ENCODE measurements at regions not wholly inside any gene's neighbourhood (a gene's known extent, or its start where the extent isn't known, plus 50 kb on each side); places are given as distances from the start of the nearest gene placed in this dataset.

DNA sequence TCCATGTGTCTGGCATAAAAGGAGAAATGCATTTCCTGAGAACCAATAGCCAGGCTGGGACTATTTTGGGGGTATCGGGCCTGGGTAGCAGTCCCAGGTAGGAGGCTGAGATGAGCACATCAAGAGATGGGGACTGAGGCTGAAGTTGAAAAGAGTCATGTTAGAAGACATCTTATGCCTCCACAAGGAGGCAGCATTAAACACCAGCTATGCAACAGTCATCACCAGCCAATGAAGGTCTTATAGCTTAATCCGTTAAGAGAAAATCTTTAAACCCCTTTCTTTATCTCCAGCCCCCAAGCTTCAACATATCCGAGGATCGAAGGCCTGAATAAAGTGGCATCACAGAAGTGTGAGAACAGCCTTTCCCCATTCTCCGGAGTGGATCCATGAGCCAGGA lies 640.7 kb upstream of the PTBP2 start:
- Histone ChIP-seq H3K4me1 (ENCODE audit: insufficient read depth) (no peaks in the 10 kb centered on the region), H3K27ac (no peak overlapping the region), H3K4me3 (no peak overlapping the region), H3K9me3 (no peaks in the 10 kb centered on the region), H3K27me3 (no peaks in the 10 kb centered on the region), H3K36me3 (no peaks in the 10 kb centered on the region)
- TF ChIP-seq POLR2A (IDR thresholded peaks at IDR 0.05) (no peak), EP300 (IDR thresholded peaks at IDR 0.05) (no peak)
- TF ChIP-seq, protein P1, sequence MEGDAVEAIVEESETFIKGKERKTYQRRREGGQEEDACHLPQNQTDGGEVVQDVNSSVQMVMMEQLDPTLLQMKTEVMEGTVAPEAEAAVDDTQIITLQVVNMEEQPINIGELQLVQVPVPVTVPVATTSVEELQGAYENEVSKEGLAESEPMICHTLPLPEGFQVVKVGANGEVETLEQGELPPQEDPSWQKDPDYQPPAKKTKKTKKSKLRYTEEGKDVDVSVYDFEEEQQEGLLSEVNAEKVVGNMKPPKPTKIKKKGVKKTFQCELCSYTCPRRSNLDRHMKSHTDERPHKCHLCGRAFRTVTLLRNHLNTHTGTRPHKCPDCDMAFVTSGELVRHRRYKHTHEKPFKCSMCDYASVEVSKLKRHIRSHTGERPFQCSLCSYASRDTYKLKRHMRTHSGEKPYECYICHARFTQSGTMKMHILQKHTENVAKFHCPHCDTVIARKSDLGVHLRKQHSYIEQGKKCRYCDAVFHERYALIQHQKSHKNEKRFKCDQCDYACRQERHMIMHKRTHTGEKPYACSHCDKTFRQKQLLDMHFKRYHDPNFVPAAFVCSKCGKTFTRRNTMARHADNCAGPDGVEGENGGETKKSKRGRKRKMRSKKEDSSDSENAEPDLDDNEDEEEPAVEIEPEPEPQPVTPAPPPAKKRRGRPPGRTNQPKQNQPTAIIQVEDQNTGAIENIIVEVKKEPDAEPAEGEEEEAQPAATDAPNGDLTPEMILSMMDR (IDR thresholded peaks at IDR 0.05) = no peak
- no peak for DNase-seq
- intact Hi-C loops (cut with DNase I) = no loop called here
- WGBS, 3 donors = 92 to 95% (median 92%) methylated on average over 5 of the region's 5 CpGs

DNA sequence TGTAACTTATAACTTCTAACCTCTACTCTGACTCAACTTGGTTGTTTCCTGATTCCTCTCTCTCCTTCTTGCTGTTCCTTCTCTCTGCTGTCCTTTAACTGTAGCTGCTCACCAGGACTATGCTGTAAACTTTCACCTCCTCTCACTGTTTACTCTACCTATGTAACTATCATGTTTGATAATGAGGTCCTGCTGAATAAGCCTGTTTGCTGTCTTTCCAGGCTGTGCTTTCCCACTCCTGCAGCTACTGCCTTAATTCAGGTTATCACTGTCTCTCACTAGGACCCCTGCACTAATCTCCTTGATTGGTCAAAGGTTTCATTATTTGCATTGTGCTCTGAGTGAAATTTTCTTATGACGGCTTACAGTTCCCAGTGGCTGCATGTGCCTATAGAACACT lies 633.9 kb upstream of the PTBP2 start:
- Histone ChIP-seq H3K9me3 (no peaks in the 10 kb centered on the region), H3K4me3 (no peak overlapping the region), H3K4me1 (ENCODE audit: insufficient read depth) (no peaks in the 10 kb centered on the region), H3K27ac (no peak overlapping the region), H3K27me3 (no peaks in the 10 kb centered on the region), H3K36me3 (no peaks in the 10 kb centered on the region)
- TF ChIP-seq EP300 (IDR thresholded peaks at IDR 0.05) (no peak), POLR2A (IDR thresholded peaks at IDR 0.05) (no peak)
- TF ChIP-seq, protein P1 (IDR thresholded peaks at IDR 0.05) = no peak
- 78 to 89% (median 82%) methylated on average over 1 of the region's 1 CpG for WGBS, 3 donors
- no peak for DNase-seq
- intact Hi-C loops (cut with DNase I) = no loop called here

DNA sequence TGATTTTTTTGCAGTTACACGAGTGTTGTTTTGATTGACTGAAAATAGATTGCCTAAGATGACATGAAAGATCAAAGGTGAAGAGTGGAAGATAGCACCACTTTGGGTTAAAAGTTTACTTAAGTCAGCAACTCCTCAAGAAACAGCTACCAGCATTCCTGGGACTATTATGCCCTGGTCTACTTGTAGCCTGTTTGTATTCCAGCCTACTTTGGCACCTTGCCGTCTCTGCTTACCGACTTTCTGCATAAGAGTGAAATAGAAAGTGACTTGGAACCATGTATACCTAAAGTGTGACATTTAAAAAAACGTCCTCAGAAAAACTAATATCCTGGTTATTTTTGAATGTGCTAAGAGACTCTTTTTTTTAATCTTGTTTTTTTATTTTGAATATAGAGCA lies 631.5 kb upstream of the PTBP2 start:
- DNase-seq = no peak
- intact Hi-C loops (cut with DNase I) = no loop called here
- Histone ChIP-seq H3K4me3 (no peak overlapping the region), H3K9me3 (no peaks in the 10 kb centered on the region), H3K27ac (no peak overlapping the region), H3K4me1 (ENCODE audit: insufficient read depth) (no peaks in the 10 kb centered on the region), H3K27me3 (no peaks in the 10 kb centered on the region), H3K36me3 (no peaks in the 10 kb centered on the region)
- TF ChIP-seq POLR2A (IDR thresholded peaks at IDR 0.05) (no peak), EP300 (IDR thresholded peaks at IDR 0.05) (no peak)
- TF ChIP-seq, protein P1 (IDR thresholded peaks at IDR 0.05) = no peak
- WGBS, 3 donors = 50 to 62% (median 51%) methylated on average over 4 of the region's 4 CpGs

DNA sequence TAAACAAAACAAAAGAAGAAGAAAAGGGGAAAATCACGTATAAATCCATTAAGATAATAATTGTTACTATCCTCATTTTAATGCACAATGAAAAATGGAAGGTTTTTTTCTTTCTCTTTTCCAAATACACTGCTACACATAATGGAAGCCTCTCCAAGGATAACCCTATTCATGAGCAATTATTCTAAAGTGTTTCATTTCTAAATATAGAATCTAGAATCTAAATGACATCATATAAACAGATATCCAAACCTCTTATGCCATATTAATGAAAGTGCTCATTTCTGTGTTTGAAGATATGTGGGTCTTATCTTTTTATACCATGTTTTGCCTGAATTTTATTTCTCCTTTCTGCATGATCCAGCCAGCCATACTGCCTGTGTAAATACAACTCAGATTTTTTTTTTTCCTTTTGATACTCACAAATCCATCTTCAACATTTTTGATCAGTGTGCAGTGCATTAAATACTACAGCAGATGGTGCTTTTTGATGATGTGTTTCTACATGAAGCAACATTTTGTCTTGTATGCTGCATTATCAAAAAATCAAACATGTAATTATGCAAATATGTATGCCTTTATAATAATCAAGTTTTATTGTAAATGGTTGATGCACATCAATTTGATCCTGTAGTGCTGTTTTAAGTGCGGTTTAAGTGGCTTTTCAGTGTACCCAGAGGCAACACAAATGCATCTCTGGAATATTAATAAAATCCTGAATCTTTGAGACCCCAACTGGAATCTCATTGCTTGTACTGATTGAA lies 625.6 kb upstream of the PTBP2 start:
- 73 to 75% (median 73%) methylated on average over 2 of the region's 2 CpGs for WGBS, 3 donors
- intact Hi-C loops (cut with DNase I) = no loop called here

More for the DNA sequence above, 625.6 kb upstream of the PTBP2 start:
- Histone ChIP-seq H3K36me3 (no peaks in the 10 kb centered on the region), H3K4me3 (no peak overlapping the region), H3K27me3 (no peaks in the 10 kb centered on the region), H3K4me1 (ENCODE audit: insufficient read depth) (no peaks in the 10 kb centered on the region), H3K9me3 (no peaks in the 10 kb centered on the region), H3K27ac (no peak overlapping the region)
- no peak for DNase-seq
- TF ChIP-seq, protein P1 (IDR thresholded peaks at IDR 0.05) = no peak
- TF ChIP-seq POLR2A (IDR thresholded peaks at IDR 0.05) (no peak), EP300 (IDR thresholded peaks at IDR 0.05) (no peak)
